A673 (cell line): ENCODE measurements at regions not wholly inside any gene's neighbourhood (a gene's known extent, or its start where the extent isn't known, plus 50 kb on each side); places are given as distances from the start of the nearest gene placed in this dataset.

Experiments
- EZH2 ChIP-seq: fragments of 200-600 bp; sonication (generic); IDR thresholded peaks from 2 replicates; pipeline ENCODE4 v1.6.1; 2017; ENCODE audit warnings: borderline replicate concordance, low read depth, mild to moderate bottlenecking, mixed read lengths, antibody characterized with exemption, low read length; ENCODE audit not compliant: poor library complexity, severe bottlenecking
- TF ChIP-seq, protein P1 (sequence below): fragments of 300-800, 200-600 bp; sonication (generic); conservative IDR thresholded peaks from 2 replicates; pipeline ENCODE4 v1.5.1; 2017; ENCODE audit warnings: low read depth, mild to moderate bottlenecking, antibody characterized with exemption, low read length, moderate library complexity, mixed read lengths

DNA sequence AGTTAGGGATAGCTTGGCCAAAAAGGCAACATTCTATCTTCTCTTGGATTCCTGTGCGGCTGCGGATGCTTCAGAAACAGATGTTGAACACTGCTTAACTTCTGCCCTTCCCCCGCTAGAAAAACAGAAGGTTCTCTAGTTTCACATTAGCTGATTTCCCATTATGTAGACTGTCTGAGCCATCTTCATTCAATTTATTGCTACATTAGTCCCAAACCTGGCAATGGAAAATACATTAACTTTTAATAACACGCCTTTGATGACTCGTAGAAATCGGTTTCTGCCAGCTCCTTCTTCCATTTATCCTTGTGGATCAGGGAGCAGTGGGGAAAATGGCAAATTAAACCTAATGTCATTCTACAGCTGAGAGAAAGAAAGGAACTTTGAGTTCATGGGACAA is 119.9 kb downstream of the SLC16A9 start:
- TF ChIP-seq, protein P1, sequence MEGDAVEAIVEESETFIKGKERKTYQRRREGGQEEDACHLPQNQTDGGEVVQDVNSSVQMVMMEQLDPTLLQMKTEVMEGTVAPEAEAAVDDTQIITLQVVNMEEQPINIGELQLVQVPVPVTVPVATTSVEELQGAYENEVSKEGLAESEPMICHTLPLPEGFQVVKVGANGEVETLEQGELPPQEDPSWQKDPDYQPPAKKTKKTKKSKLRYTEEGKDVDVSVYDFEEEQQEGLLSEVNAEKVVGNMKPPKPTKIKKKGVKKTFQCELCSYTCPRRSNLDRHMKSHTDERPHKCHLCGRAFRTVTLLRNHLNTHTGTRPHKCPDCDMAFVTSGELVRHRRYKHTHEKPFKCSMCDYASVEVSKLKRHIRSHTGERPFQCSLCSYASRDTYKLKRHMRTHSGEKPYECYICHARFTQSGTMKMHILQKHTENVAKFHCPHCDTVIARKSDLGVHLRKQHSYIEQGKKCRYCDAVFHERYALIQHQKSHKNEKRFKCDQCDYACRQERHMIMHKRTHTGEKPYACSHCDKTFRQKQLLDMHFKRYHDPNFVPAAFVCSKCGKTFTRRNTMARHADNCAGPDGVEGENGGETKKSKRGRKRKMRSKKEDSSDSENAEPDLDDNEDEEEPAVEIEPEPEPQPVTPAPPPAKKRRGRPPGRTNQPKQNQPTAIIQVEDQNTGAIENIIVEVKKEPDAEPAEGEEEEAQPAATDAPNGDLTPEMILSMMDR: no peak
- no peak for TF ChIP-seq EZH2
